Panc1 (cell line): ENCODE measurements at regions not wholly inside any gene's neighbourhood (a gene's known extent, or its start where the extent isn't known, plus 50 kb on each side); places are given as distances from the start of the nearest gene placed in this dataset.

Experiments
- ATAC-seq: fragments of 200-7000 bp; cut with Tn5 transposase; 2 replicates; pipeline ENCODE4 v1.9.1; 2020; ENCODE audit warnings: mild to moderate bottlenecking, moderate library complexity
- BruUV-seq: library from RNA; stranded (reverse); fragments of 400-500 nt; replicated peaks from 2 replicates; lab custom pipeline; 2021; lab: Mats Ljungman, UMichigan
- CTCF ChIA-PET: fragments of 300-600 bp; sonication (Branson Sonifier 250); formaldehyde crosslinking; loops from one replicate; lab custom pipeline; 2022; ENCODE audit warnings: antibody characterized with exemption; lab: Charles Lee
- POLR2A ChIA-PET: fragments of 300-600 bp; sonication (Branson Sonifier 250); formaldehyde crosslinking; loops from one replicate; lab custom pipeline; 2022; ENCODE audit warnings: antibody characterized with exemption; lab: Charles Lee
- DNase-seq: peaks from one replicate; pipeline ENCODE4 v3.0.0-alpha.2; 2010; ENCODE audit warnings: low read depth, low spot score
- H3K27ac ChIP-seq: 2 replicates; pipeline ENCODE4 v1.5.1; 2011; ENCODE audit warnings: mild to moderate bottlenecking, low read length, inconsistent platforms
- H3K27me3 ChIP-seq: fragments of 200-500 bp; sonication (Bioruptor generic); 2 replicates; pipeline ENCODE4 v1.6.0; 2014; ENCODE audit warnings: low read length, inconsistent platforms; ENCODE audit not compliant: control insufficient read depth, insufficient read depth
- H3K36me3 ChIP-seq: fragments of 200-500 bp; sonication (Bioruptor generic); 2 replicates; pipeline ENCODE4 v1.5.1; 2014; ENCODE audit warnings: inconsistent platforms, mild to moderate bottlenecking, low read length, moderate library complexity; ENCODE audit not compliant: control insufficient read depth, insufficient read depth
- H3K4me1 ChIP-seq: 2 replicates; pipeline ENCODE4 v1.5.1; 2011; ENCODE audit warnings: inconsistent platforms, mild to moderate bottlenecking, low read length, moderate library complexity; ENCODE audit not compliant: control insufficient read depth, insufficient read depth
- H3K4me3 ChIP-seq, 2 experiments: 2 replicates each; pipeline ENCODE4 v1.5.1; 2011 to 2012; ENCODE audit warnings: low read depth in 2 of 2, low read length in 2 of 2, mild to moderate bottlenecking in 2 of 2, inconsistent platforms in 1 of 2, moderate library complexity in 1 of 2
- H3K9me3 ChIP-seq: fragments of 200-500 bp; sonication (Bioruptor generic); 2 replicates; pipeline ENCODE4 v1.5.1; 2014; ENCODE audit warnings: low read depth, mild to moderate bottlenecking, inconsistent platforms, low read length, moderate library complexity; ENCODE audit not compliant: control insufficient read depth, insufficient read depth
- POLR2AphosphoS5 ChIP-seq: IDR thresholded peaks from 2 replicates; pipeline ENCODE4 v1.6.1; 2012; ENCODE audit warnings: mild to moderate bottlenecking, low read depth, low read length, moderate library complexity
- REST ChIP-seq, 2 experiments: IDR thresholded peaks; 2 replicates each; pipeline ENCODE4 v1.6.1; 2011 to 2012; ENCODE audit warnings: low read depth in 2 of 2, control low read depth in 1 of 2, low read length in 1 of 2, mild to moderate bottlenecking in 1 of 2, moderate library complexity in 1 of 2; ENCODE audit not compliant: insufficient read depth in 1 of 2
- SIN3A ChIP-seq: IDR thresholded peaks from 2 replicates; pipeline ENCODE4 v1.6.1; 2012; ENCODE audit warnings: low read depth, mild to moderate bottlenecking, low read length, moderate library complexity, borderline replicate concordance; ENCODE audit not compliant: insufficient read depth
- TCF7L2 ChIP-seq: IDR thresholded peaks from 2 replicates; pipeline ENCODE4 v1.6.1; 2011; ENCODE audit warnings: mild to moderate bottlenecking, low read depth, low read length, inconsistent platforms
- in situ Hi-C: cut with HindIII; loops from 2 replicates; pipeline ENCODE4 v1.10.0; 2016; ENCODE audit warnings: low sequenced_read_pairs, low pct_unique_long_range_greater_than_20kb
- intact Hi-C: fragments of 100-400 bp; cut with micrococcal nuclease; formaldehyde crosslinking; loops from one replicate; pipeline ENCODE4 v1.10.0; 2022; ENCODE audit not compliant: unreplicated experiment
- TF ChIP-seq, protein P1 (sequence below): fragments of 450-650 bp; IDR thresholded peaks from 2 replicates; pipeline ENCODE4 v1.5.1; 2017; ENCODE audit warnings: mild to moderate bottlenecking

DNA sequence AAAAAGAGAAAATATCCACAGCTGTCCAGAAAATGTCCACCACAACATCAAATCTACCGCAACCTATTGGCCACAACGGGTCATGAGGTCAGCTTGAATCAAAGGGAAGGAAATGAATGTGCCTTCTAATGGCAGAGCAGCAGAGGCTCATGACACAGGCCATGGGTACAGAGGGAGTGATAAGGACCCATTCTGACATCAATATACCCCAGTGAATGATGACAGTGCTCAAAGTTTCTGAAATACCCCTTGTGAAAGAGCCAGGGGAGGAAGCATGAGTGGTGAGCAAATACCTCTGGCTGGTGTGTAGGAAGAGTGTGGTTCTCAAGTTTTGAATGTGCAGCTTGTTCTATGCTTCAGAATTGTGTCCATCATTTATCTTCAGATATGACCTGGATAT is 348.2 kb downstream of the IRX1 start:
- H3K4me1 ChIP-seq: no peaks in the 10 kb centered on the region
- no peaks in the 10 kb centered on the region for H3K27me3 ChIP-seq
- no peak for DNase-seq
- intact Hi-C loops (no loop called here), in situ Hi-C loops (no loop called here)
- no peak overlapping the region for H3K27ac ChIP-seq
- no TSS peak for BruUV-seq
- POLR2A ChIA-PET: no interaction called here
- CTCF ChIA-PET: no interaction called here
- H3K9me3 ChIP-seq: no peaks in the 10 kb centered on the region
- no peak for ATAC-seq
- no peaks in the 10 kb centered on the region for H3K36me3 ChIP-seq
- TF ChIP-seq, protein P1, sequence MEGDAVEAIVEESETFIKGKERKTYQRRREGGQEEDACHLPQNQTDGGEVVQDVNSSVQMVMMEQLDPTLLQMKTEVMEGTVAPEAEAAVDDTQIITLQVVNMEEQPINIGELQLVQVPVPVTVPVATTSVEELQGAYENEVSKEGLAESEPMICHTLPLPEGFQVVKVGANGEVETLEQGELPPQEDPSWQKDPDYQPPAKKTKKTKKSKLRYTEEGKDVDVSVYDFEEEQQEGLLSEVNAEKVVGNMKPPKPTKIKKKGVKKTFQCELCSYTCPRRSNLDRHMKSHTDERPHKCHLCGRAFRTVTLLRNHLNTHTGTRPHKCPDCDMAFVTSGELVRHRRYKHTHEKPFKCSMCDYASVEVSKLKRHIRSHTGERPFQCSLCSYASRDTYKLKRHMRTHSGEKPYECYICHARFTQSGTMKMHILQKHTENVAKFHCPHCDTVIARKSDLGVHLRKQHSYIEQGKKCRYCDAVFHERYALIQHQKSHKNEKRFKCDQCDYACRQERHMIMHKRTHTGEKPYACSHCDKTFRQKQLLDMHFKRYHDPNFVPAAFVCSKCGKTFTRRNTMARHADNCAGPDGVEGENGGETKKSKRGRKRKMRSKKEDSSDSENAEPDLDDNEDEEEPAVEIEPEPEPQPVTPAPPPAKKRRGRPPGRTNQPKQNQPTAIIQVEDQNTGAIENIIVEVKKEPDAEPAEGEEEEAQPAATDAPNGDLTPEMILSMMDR: no peak
- TF ChIP-seq REST (IDR thresholded peaks at IDR 0.05; ENCODE audit: insufficient read depth in 1 of 2, low read depth in 2 of 2, low read length in 1 of 2): no peak
- TF ChIP-seq SIN3A: no peak
- no peak for TF ChIP-seq POLR2AphosphoS5
- no peak for TF ChIP-seq TCF7L2
- no peak overlapping the region for H3K4me3 ChIP-seq

- intact Hi-C loops: no loop called here
- DNase-seq (no peak), ATAC-seq (no peak)
- no peaks in the 10 kb centered on the region for H3K36me3 ChIP-seq
- in situ Hi-C loops: no loop called here
- no peaks in the 10 kb centered on the region for H3K4me1 ChIP-seq
- CTCF ChIA-PET: no interaction called here
- TF ChIP-seq TCF7L2: no peak
- no peak for TF ChIP-seq POLR2AphosphoS5
- TF ChIP-seq, protein P1: no peak
- TF ChIP-seq REST (IDR thresholded peaks at IDR 0.05; ENCODE audit: insufficient read depth in 1 of 2, low read depth in 2 of 2, low read length in 1 of 2): no peak
- TF ChIP-seq SIN3A: no peak
- no TSS peak for BruUV-seq
- POLR2A ChIA-PET: no interaction called here
- no peak overlapping the region for H3K27ac ChIP-seq
- H3K4me3 ChIP-seq: no peak overlapping the region
- no peaks in the 10 kb centered on the region for H3K9me3 ChIP-seq
- no peaks in the 10 kb centered on the region for H3K27me3 ChIP-seq
These were observed 349.3 kb downstream of the IRX1 start for GRCh38 chr5:3944930-3945329.
